ENCODE measurements at regions not wholly inside any gene's neighbourhood (a gene's known extent, or its start where the extent isn't known, plus 50 kb on each side); places are given as distances from the start of the nearest gene placed in this dataset.

DNA sequence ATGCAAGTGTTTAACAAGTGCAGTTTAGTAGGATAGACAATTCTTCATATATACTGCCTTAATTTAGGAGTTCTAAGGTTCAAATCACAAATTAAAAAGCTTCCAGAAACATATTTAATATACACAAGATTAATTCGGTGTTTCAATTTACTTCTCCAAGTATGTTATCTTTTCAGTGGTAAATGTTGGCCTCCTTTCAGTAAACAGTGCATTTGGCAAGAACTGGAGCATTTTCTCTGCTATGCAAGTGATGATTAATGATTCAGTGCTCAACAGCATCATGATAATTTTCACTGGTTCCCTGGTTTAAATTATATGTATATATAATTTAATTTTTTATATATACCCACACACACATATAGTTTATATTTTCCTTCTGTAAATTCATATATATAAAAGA is 541.7 kb downstream of the EFNA5 start:
- TF ChIP-seq EP300 (IDR thresholded peaks at IDR 0.05) (no peak), POLR2A (IDR thresholded peaks at IDR 0.05) (no peak), POLR2AphosphoS5 (IDR thresholded peaks at IDR 0.05) (no peak)
- TF ChIP-seq, protein P1, sequence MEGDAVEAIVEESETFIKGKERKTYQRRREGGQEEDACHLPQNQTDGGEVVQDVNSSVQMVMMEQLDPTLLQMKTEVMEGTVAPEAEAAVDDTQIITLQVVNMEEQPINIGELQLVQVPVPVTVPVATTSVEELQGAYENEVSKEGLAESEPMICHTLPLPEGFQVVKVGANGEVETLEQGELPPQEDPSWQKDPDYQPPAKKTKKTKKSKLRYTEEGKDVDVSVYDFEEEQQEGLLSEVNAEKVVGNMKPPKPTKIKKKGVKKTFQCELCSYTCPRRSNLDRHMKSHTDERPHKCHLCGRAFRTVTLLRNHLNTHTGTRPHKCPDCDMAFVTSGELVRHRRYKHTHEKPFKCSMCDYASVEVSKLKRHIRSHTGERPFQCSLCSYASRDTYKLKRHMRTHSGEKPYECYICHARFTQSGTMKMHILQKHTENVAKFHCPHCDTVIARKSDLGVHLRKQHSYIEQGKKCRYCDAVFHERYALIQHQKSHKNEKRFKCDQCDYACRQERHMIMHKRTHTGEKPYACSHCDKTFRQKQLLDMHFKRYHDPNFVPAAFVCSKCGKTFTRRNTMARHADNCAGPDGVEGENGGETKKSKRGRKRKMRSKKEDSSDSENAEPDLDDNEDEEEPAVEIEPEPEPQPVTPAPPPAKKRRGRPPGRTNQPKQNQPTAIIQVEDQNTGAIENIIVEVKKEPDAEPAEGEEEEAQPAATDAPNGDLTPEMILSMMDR (IDR thresholded peaks at IDR 0.05), result no peak

Measured in sigmoid colon (tissue), 4 donors.